B cell (primary cell): ENCODE measurements at regions not wholly inside any gene's neighbourhood (a gene's known extent, or its start where the extent isn't known, plus 50 kb on each side); places are given as distances from the start of the nearest gene placed in this dataset.

Experiments used
- ATAC-seq: fragments of 200-7000 bp; cut with Tn5 transposase; one replicate; pipeline ENCODE4 v1.10.0; 2021; ENCODE audit warnings: low read depth, mild to moderate bottlenecking, moderate number of reproducible peaks, moderate library complexity
- CTCF ChIA-PET: fragments of 350-600 bp; sonication (Branson Sonifier 250); formaldehyde crosslinking; loops from one replicate; lab custom pipeline; 2021; ENCODE audit warnings: antibody characterized with exemption, inconsistent platforms; lab: Charles Lee
- POLR2A ChIA-PET: fragments of 350-600 bp; sonication (Branson Sonifier 250); formaldehyde crosslinking; loops from one replicate; lab custom pipeline; 2021; ENCODE audit warnings: antibody characterized with exemption; lab: Charles Lee
- DNase-seq: peaks from one replicate; pipeline ENCODE4 v3.0.0; 2013
- H2AFZ ChIP-seq: 2 replicates; pipeline ENCODE4 v1.6.1; 2012; ENCODE audit warnings: mild to moderate bottlenecking, low read depth, low read length; ENCODE audit not compliant: insufficient read depth, poor library complexity, severe bottlenecking
- H3K27ac ChIP-seq, 2 donors: 1 replicate in 1 of 2; 2 replicates in 1 of 2; pipeline ENCODE4 v1.5.1; 2012 to 2013; ENCODE audit warnings: low read length in 2 of 2, mild to moderate bottlenecking in 2 of 2, moderate library complexity in 1 of 2
- H3K27me3 ChIP-seq, 4 experiments: fragments of 200-600 bp in 1 of 4; sonication (generic) in 1 of 4; replicated peaks in 1 of 4; 1 replicate in 2 of 4; 2 replicates in 2 of 4; pipeline versions ENCODE4 v1.6.1 to v1.7.0; 2013 to 2016; ENCODE audit warnings: low read length in 3 of 4, mild to moderate bottlenecking in 2 of 4, mixed read lengths in 1 of 4, moderate library complexity in 1 of 4; ENCODE audit not compliant: insufficient read depth in 4 of 4, control insufficient read depth in 3 of 4; ENCODE audit errors: control extremely low read depth in 1 of 4
- H3K36me3 ChIP-seq, 2 experiments: replicated peaks in 1 of 2; 1 replicate in 1 of 2; 2 replicates in 1 of 2; pipeline versions ENCODE4 v1.6.1 to v1.7.1; 2013; ENCODE audit warnings: low read length in 1 of 2; ENCODE audit not compliant: insufficient read depth in 2 of 2, control insufficient read depth in 1 of 2; ENCODE audit errors: control extremely low read depth in 1 of 2, extremely low read depth in 1 of 2
- H3K4me1 ChIP-seq, 2 donors: fragments of 200-600 bp in 1 of 2; sonication (generic) in 1 of 2; 1 replicate in 1 of 2; 2 replicates in 1 of 2; pipeline versions ENCODE4 v1.5.1 to v1.6.1; 2013 to 2017; ENCODE audit warnings: low read length in 2 of 2; ENCODE audit not compliant: control insufficient read depth in 2 of 2, insufficient read depth in 2 of 2
- H3K4me2 ChIP-seq: replicated peaks from 2 replicates; pipeline ENCODE3; 2012; ENCODE audit warnings: mild to moderate bottlenecking, low read depth, low read length; ENCODE audit not compliant: poor library complexity, severe bottlenecking
- H3K4me3 ChIP-seq, 5 experiments: fragments of 200-600 bp in 1 of 5; sonication (generic) in 1 of 5; 1 replicate in 3 of 5; 2 replicates in 2 of 5; pipeline versions ENCODE4 v1.5.1 to v1.7.0; 2011 to 2016; ENCODE audit warnings: low read length in 4 of 5, mild to moderate bottlenecking in 4 of 5, low read depth in 2 of 5, control low read depth in 1 of 5, moderate library complexity in 1 of 5; ENCODE audit not compliant: insufficient read depth in 1 of 5; ENCODE audit errors: control extremely low read depth in 1 of 5, extremely low read depth in 1 of 5
- H3K79me2 ChIP-seq: fragments of 200-600 bp; sonication (generic); one replicate; pipeline ENCODE4 v1.6.0; 2016; ENCODE audit warnings: low read length; ENCODE audit not compliant: control insufficient read depth, insufficient read depth
- H3K9ac ChIP-seq: fragments of 200-600 bp; sonication (generic); 2 replicates; pipeline ENCODE4 v1.6.1; 2017; ENCODE audit warnings: mild to moderate bottlenecking, low read length, moderate library complexity
- H3K9me3 ChIP-seq, 3 donors: one replicate each; pipeline versions ENCODE4 v1.6.1 to v1.7.1; 2013; ENCODE audit warnings: low read length in 2 of 3; ENCODE audit not compliant: control insufficient read depth in 2 of 3, insufficient read depth in 1 of 3; ENCODE audit errors: control extremely low read depth in 1 of 3
- H4K20me1 ChIP-seq: 2 replicates; pipeline ENCODE4 v1.6.0; 2012; ENCODE audit warnings: mild to moderate bottlenecking, low read length; ENCODE audit not compliant: insufficient read depth, control insufficient read depth, poor library complexity, severe bottlenecking
- H3K27ac Mint-ChIP-seq: one replicate; pipeline ENCODE4 v1.8.0; 2021; ENCODE audit warnings: mixed read lengths
- H3K27me3 Mint-ChIP-seq: one replicate; pipeline ENCODE4 v1.8.0; 2021; ENCODE audit warnings: mixed read lengths
- H3K4me1 Mint-ChIP-seq: one replicate; pipeline ENCODE4 v1.8.0; 2021; ENCODE audit warnings: mixed read lengths
- H3K4me3 Mint-ChIP-seq: one replicate; pipeline ENCODE4 v1.8.0; 2021; ENCODE audit warnings: mixed read lengths
- H3K9me3 Mint-ChIP-seq: one replicate; pipeline ENCODE4 v1.8.0; 2022; ENCODE audit warnings: mixed read lengths; ENCODE audit not compliant: insufficient read depth
- CTCF ChIP-seq: fragments of 200-600 bp; IDR thresholded peaks from one replicate; pipeline ENCODE4 v1.8.0; 2022; ENCODE audit warnings: antibody characterized with exemption, mild to moderate bottlenecking
- EZH2 ChIP-seq: IDR thresholded peaks from 2 replicates; pipeline ENCODE4 v1.6.1; 2012; ENCODE audit warnings: borderline replicate concordance, low read depth, mild to moderate bottlenecking, moderate library complexity, low read length; ENCODE audit not compliant: insufficient read depth, poor library complexity, severe bottlenecking
- WGBS: methylation state at CpG from one replicate; pipeline ENCODE4 v1.1.5; 2013; ENCODE audit warnings: missing lambda C conversion rate; ENCODE audit not compliant: insufficient coverage; 5-methylcytosine and 5-hydroxymethylcytosine counted together
- intact Hi-C: fragments of 100-400 bp; cut with micrococcal nuclease; formaldehyde crosslinking; loops from one replicate; pipeline ENCODE4 v1.10.0; 2022

DNA sequence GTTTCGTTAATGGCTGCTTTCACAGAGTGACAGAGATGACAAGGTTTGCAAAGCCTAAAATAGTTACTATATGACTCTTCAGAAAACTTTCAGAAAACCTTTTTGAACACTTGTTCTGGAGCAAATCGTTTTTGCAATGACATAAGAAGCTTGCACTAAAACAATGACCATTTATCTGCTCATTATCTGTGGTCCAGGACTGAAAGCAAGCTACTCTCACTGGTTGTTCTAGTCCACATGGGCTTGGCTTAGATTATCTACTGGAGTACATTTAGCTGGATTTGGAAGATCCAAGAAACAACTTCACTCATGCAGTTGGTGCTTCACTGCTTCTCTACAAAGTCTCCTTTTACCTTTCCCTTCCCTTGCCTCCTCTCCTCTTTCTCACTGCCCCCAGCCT, 1836.4 kb upstream of the AGA start:
- Mint-ChIP-seq H3K27me3 (no peaks in the 10 kb centered on the region), H3K4me1 (no peaks in the 10 kb centered on the region), H3K9me3 (no peaks in the 10 kb centered on the region), H3K27ac (no peak overlapping the region), H3K4me3 (no peak overlapping the region)
- no peak overlapping the region for H2AFZ ChIP-seq
- no peaks in the 10 kb centered on the region for H3K36me3 ChIP-seq
- 43% methylated on average over 1 of the region's 2 CpGs for WGBS
- H3K9me3 ChIP-seq = no peaks in the 10 kb centered on the region
- no peak overlapping the region for H3K4me2 ChIP-seq
- H4K20me1 ChIP-seq = no peaks in the 10 kb centered on the region
- ChIA-PET CTCF (no interaction called here), POLR2A (no interaction called here)
- ATAC-seq (no peak), DNase-seq (no peak)
- no peaks in the 10 kb centered on the region for H3K79me2 ChIP-seq
- no peak overlapping the region for H3K9ac ChIP-seq
- H3K27ac ChIP-seq = no peak overlapping the region
- TF ChIP-seq CTCF (no peak), EZH2 (no peak)
- H3K4me3 ChIP-seq = no peak overlapping the region
- intact Hi-C loops = no loop called here
- no peaks in the 10 kb centered on the region for H3K27me3 ChIP-seq
- no peaks in the 10 kb centered on the region for H3K4me1 ChIP-seq

- no peak overlapping the region for H3K27ac Mint-ChIP-seq
- DNase-seq = no peak
- H3K4me3 ChIP-seq = no peak overlapping the region
- WGBS = 82% methylated on average over 1 of the region's 3 CpGs
- no peaks in the 10 kb centered on the region for H3K79me2 ChIP-seq
- TF ChIP-seq CTCF (no peak), EZH2 (no peak)
- H3K4me1 Mint-ChIP-seq = no peaks in the 10 kb centered on the region
- intact Hi-C loops = no loop called here
- H3K9me3 Mint-ChIP-seq = no peaks in the 10 kb centered on the region
- no peak overlapping the region for H3K9ac ChIP-seq
- no peak overlapping the region for H2AFZ ChIP-seq
- H3K4me1 ChIP-seq = no peaks in the 10 kb centered on the region
- POLR2A ChIA-PET = no interaction called here
- no peaks in the 10 kb centered on the region for H3K27me3 Mint-ChIP-seq
- no peak for ATAC-seq
- H3K27me3 ChIP-seq = no peaks in the 10 kb centered on the region
- peaks cover 0 to 3% (median 0%) of the 10 kb centered on the region in 3 donors for H3K9me3 ChIP-seq
- no peaks in the 10 kb centered on the region for H3K36me3 ChIP-seq
- no peak overlapping the region for H3K4me2 ChIP-seq
- H3K4me3 Mint-ChIP-seq = no peak overlapping the region
- no peak overlapping the region for H3K27ac ChIP-seq
- CTCF ChIA-PET = no interaction called here
- H4K20me1 ChIP-seq = no peaks in the 10 kb centered on the region
Measured at GRCh38 chr4:179285696-179286095, 1843.5 kb upstream of the AGA start.
